Right lobe of liver (tissue), 4 donors: ENCODE measurements at regions not wholly inside any gene's neighbourhood (a gene's known extent, or its start where the extent isn't known, plus 50 kb on each side); places are given as distances from the start of the nearest gene placed in this dataset.

Source experiments
- CTCF ChIP-seq, 4 donors: fragments of 200-600 bp in 3 of 4; fragments of 450-650 bp in 1 of 4; IDR thresholded peaks; one replicate each; pipeline versions ENCODE4 v1.5.1 to v1.8.0; 2016 to 2022; ENCODE audit warnings: antibody characterized with exemption in 4 of 4, mild to moderate bottlenecking in 2 of 4
- POLR2A ChIP-seq: fragments of 450-650 bp; IDR thresholded peaks from one replicate; pipeline ENCODE4 v1.6.1; 2017; ENCODE audit warnings: antibody characterized with exemption, mild to moderate bottlenecking
- donor health status: DM: no; HTN: no; CAD: no.
- donor health status: DM: no; HTN: no; CAD: no.
- donor health status: DM: no; HTN: yes; CAD: no.

GRCh38 chr16:60510941-60511340, 1525.3 kb downstream of the CDH8 start:
- TF ChIP-seq POLR2A: no peak
- no peak for TF ChIP-seq CTCF (IDR thresholded peaks at IDR 0.05)
